A549 (cell line): ENCODE measurements at regions not wholly inside any gene's neighbourhood (a gene's known extent, or its start where the extent isn't known, plus 50 kb on each side); places are given as distances from the start of the nearest gene placed in this dataset.

Experiments used
- CBX8 ChIP-seq: fragments of 200-600 bp; sonication (generic); IDR thresholded peaks from 2 replicates; pipeline ENCODE4 v1.6.1; 2016
- EHMT2 ChIP-seq: fragments of 200-600 bp; sonication (generic); IDR thresholded peaks from 2 replicates; pipeline ENCODE4 v1.6.1; 2016; ENCODE audit warnings: antibody characterized with exemption, low read depth, mild to moderate bottlenecking, moderate library complexity
- EP300 ChIP-seq, 2 experiments: fragments of >200 bp; sonication (Bioruptor Twin); formaldehyde crosslinking; IDR thresholded peaks; 2 replicates in 1 of 2; 3 replicates in 1 of 2; pipeline ENCODE4 v1.6.1; 2016 to 2017
- HES2 ChIP-seq: fragments of >200 bp; sonication (Bioruptor Twin); formaldehyde crosslinking; IDR thresholded peaks from 2 replicates; pipeline ENCODE4 v1.6.1; 2016
- POLR2A ChIP-seq: IDR thresholded peaks from 2 replicates; pipeline ENCODE4 v1.6.1; 2012; ENCODE audit warnings: mild to moderate bottlenecking, low read length

- TF ChIP-seq CBX8: no peak
- no peak for TF ChIP-seq EP300 (IDR thresholded peaks at IDR 0.05)
- TF ChIP-seq HES2: no peak
- TF ChIP-seq POLR2A: no peak
- no peak for TF ChIP-seq EHMT2
Measured at GRCh38 chr5:174221946-174222345, 176.4 kb downstream of the NSG2 start.
